Keratinocyte (primary cell): ENCODE measurements at regions not wholly inside any gene's neighbourhood (a gene's known extent, or its start where the extent isn't known, plus 50 kb on each side); places are given as distances from the start of the nearest gene placed in this dataset.
"Not testable (repeated sequence)": the region's sequence is repeated elsewhere in the genome, so short reads cannot be mapped to it uniquely, and the experiment has no call there.

ENCODE experiments used
- CTCF ChIP-seq, 3 experiments: IDR thresholded peaks in 1 of 3; conservative IDR thresholded peaks in 1 of 3; optimal IDR thresholded peaks in 1 of 3; 2 replicates in 2 of 3; 3 replicates in 1 of 3; pipeline versions ENCODE3 to v1.5.1; 2011; ENCODE audit warnings: low read length in 3 of 3, mild to moderate bottlenecking in 3 of 3, moderate library complexity in 2 of 3, control low read depth in 1 of 3, inconsistent platforms in 1 of 3; ENCODE audit not compliant: insufficient read depth in 2 of 3; ENCODE audit errors: extremely low read depth in 1 of 3
- EZH2 ChIP-seq: IDR thresholded peaks from one replicate; pipeline ENCODE4 v1.6.1; 2012; ENCODE audit warnings: inconsistent platforms, mild to moderate bottlenecking, low read length, moderate library complexity

- not testable (repeated sequence) for TF ChIP-seq CTCF (optimal IDR thresholded peaks at IDR 0.05 in 1 of 3, IDR thresholded peaks at IDR 0.05 in 1 of 3, conservative IDR thresholded peaks at IDR 0.05 in 1 of 3; ENCODE audit: extremely low read depth in 1 of 3, insufficient read depth in 2 of 3, low read length in 3 of 3); EZH2
Measured at GRCh38 chr7:32814779-32815178, 76.8 kb downstream of the KBTBD2 start.
